Endodermal cell (in vitro differentiated cells): ENCODE measurements at regions not wholly inside any gene's neighbourhood (a gene's known extent, or its start where the extent isn't known, plus 50 kb on each side); places are given as distances from the start of the nearest gene placed in this dataset.

Source experiments
- DNase-seq: peaks from one replicate; pipeline ENCODE4 v3.0.0-alpha.2; 2017
- H3K27ac ChIP-seq: 2 replicates; pipeline ENCODE4 v1.5.1; 2013; ENCODE audit warnings: mild to moderate bottlenecking, low read depth, low read length, moderate library complexity
- H3K27me3 ChIP-seq: 2 replicates; pipeline ENCODE4 v1.6.1; 2013; ENCODE audit warnings: mild to moderate bottlenecking, low read length, moderate library complexity; ENCODE audit not compliant: insufficient read depth, control insufficient read depth, poor library complexity, severe bottlenecking
- H3K36me3 ChIP-seq: 2 replicates; pipeline ENCODE4 v1.7.0; 2013; ENCODE audit warnings: mild to moderate bottlenecking, low read length, moderate library complexity; ENCODE audit not compliant: control insufficient read depth, insufficient read depth
- H3K4me1 ChIP-seq: one replicate; pipeline ENCODE4 v1.7.0; 2013; ENCODE audit warnings: low read length; ENCODE audit not compliant: control insufficient read depth, insufficient read depth
- H3K4me3 ChIP-seq: 2 replicates; pipeline ENCODE4 v1.5.1; 2013; ENCODE audit warnings: mild to moderate bottlenecking, low read length, moderate library complexity
- H3K9ac ChIP-seq: 2 replicates; pipeline ENCODE4 v1.6.1; 2013; ENCODE audit warnings: mild to moderate bottlenecking, low read length, moderate library complexity; ENCODE audit not compliant: poor library complexity, severe bottlenecking; ENCODE audit errors: extremely low read depth
- H3K9me3 ChIP-seq: 2 replicates; pipeline ENCODE4 v1.6.1; 2013; ENCODE audit warnings: mild to moderate bottlenecking, low read length, moderate library complexity; ENCODE audit not compliant: control insufficient read depth
- H3K27ac Mint-ChIP-seq: 2 replicates; pipeline ENCODE4 v1.8.0; 2020; ENCODE audit warnings: mixed read lengths
- H3K27me3 Mint-ChIP-seq: 2 replicates; pipeline ENCODE4 v1.8.0; 2021; ENCODE audit warnings: mild to moderate bottlenecking, mixed read lengths; ENCODE audit not compliant: insufficient read depth
- H3K36me3 Mint-ChIP-seq: 2 replicates; pipeline ENCODE4 v1.8.0; 2020; ENCODE audit warnings: low read depth, mixed read lengths
- H3K4me1 Mint-ChIP-seq: 2 replicates; pipeline ENCODE4 v1.8.0; 2020; ENCODE audit warnings: mixed read lengths
- H3K4me3 Mint-ChIP-seq: 2 replicates; pipeline ENCODE4 v1.8.0; 2020; ENCODE audit warnings: mild to moderate bottlenecking, moderate library complexity, mixed read lengths
- H3K9me3 Mint-ChIP-seq: 2 replicates; pipeline ENCODE4 v1.8.0; 2020; ENCODE audit warnings: mild to moderate bottlenecking, mixed read lengths
- CTCF ChIP-seq: fragments of 200-600 bp; sonication (generic); conservative IDR thresholded peaks from 2 replicates; pipeline ENCODE4 v1.5.0; 2021; ENCODE audit warnings: antibody characterized with exemption, mild to moderate bottlenecking
- WGBS, 2 experiments: methylation state at CpG; one replicate each; pipeline versions ENCODE4 v1.1.5 to v1.1.7; 2013; ENCODE audit warnings: missing lambda C conversion rate in 2 of 2, mixed read lengths in 1 of 2; ENCODE audit not compliant: insufficient coverage in 1 of 2, insufficient read length in 1 of 2; 5-methylcytosine and 5-hydroxymethylcytosine counted together

- H3K9ac ChIP-seq = no peak overlapping the region
- DNase-seq = no peak
- 80% methylated on average over 1 of the region's 1 CpG; no CpG with 5 or more reads in 1 of the 2 experiments for WGBS, 2 experiments
- H3K9me3 Mint-ChIP-seq = peaks cover 24% of the 10 kb centered on the region
- no peaks in the 10 kb centered on the region for H3K4me1 ChIP-seq
- no peaks in the 10 kb centered on the region for H3K36me3 Mint-ChIP-seq
- peaks cover 7% of the 10 kb centered on the region for H3K4me1 Mint-ChIP-seq
- H3K27ac ChIP-seq = no peak overlapping the region
- no peak overlapping the region for H3K27ac Mint-ChIP-seq
- no peak overlapping the region for H3K4me3 ChIP-seq
- H3K27me3 Mint-ChIP-seq = no peaks in the 10 kb centered on the region
- H3K4me3 Mint-ChIP-seq = no peak overlapping the region
- no peaks in the 10 kb centered on the region for H3K36me3 ChIP-seq
- peaks cover 7% of the 10 kb centered on the region for H3K9me3 ChIP-seq
- no peak for TF ChIP-seq CTCF
- no peaks in the 10 kb centered on the region for H3K27me3 ChIP-seq
Measured at GRCh38 chrX:83997781-83998180, 136.8 kb downstream of the CYLC1 start.
